Fibroblast of mammary gland (primary cell): ENCODE measurements at regions not wholly inside any gene's neighbourhood (a gene's known extent, or its start where the extent isn't known, plus 50 kb on each side); places are given as distances from the start of the nearest gene placed in this dataset.

Experiments
- DNase-seq: peaks from one replicate; pipeline ENCODE4 v3.0.0-alpha.2; 2010; ENCODE audit warnings: low read depth
- H3K4me3 ChIP-seq: 2 replicates; pipeline ENCODE4 v1.5.1; 2011; ENCODE audit warnings: low read depth, mild to moderate bottlenecking, low read length, moderate library complexity; ENCODE audit not compliant: control insufficient read depth
- TF ChIP-seq, protein P1 (sequence below): conservative IDR thresholded peaks from 2 replicates; pipeline ENCODE4 v1.5.1; 2011; ENCODE audit warnings: low read depth, low read length, inconsistent platforms; ENCODE audit not compliant: control insufficient read depth, insufficient read depth

DNA sequence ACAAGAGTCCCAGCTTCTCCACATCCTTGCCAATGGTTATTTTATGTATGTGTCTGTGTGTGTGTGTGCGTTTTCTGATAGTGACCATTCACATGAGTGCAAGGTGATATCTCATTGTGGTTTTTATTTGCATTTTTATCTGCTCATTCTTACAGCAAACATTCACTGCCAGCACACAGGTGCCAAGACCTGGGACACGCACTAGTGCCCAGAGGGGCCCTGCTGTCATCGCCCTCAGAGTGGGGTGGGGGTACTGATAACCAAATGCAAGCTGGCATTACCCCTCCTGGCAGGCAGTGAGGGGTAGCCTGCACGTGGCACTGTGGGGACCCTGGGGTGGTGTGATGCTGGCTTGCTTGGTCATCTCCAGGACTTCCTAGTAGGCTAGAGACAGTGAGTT is 285.4 kb downstream of the LPIN1 start:
- TF ChIP-seq, protein P1, sequence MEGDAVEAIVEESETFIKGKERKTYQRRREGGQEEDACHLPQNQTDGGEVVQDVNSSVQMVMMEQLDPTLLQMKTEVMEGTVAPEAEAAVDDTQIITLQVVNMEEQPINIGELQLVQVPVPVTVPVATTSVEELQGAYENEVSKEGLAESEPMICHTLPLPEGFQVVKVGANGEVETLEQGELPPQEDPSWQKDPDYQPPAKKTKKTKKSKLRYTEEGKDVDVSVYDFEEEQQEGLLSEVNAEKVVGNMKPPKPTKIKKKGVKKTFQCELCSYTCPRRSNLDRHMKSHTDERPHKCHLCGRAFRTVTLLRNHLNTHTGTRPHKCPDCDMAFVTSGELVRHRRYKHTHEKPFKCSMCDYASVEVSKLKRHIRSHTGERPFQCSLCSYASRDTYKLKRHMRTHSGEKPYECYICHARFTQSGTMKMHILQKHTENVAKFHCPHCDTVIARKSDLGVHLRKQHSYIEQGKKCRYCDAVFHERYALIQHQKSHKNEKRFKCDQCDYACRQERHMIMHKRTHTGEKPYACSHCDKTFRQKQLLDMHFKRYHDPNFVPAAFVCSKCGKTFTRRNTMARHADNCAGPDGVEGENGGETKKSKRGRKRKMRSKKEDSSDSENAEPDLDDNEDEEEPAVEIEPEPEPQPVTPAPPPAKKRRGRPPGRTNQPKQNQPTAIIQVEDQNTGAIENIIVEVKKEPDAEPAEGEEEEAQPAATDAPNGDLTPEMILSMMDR = no peak
- no peak overlapping the region for H3K4me3 ChIP-seq
- no peak for DNase-seq

DNA sequence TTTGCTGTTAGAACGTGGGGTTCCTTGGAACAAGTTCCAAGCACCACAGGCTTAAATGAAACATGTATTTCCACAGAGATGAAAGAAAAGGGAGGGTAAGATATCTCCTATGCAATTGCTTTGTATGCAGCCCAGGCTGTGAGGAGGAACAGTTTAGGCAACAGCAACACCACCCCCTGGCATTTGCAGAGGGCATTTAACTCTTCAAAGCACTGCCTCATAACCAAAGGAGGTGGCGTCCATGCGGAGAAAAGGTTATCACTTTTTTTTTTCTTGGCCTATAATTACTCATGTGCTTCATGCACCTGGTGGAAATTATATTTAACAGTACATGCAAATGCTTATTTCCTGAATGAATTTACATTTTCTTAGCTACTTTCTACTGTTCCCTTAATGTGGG is 286.0 kb downstream of the LPIN1 start:
- no peak overlapping the region for H3K4me3 ChIP-seq

DNA sequence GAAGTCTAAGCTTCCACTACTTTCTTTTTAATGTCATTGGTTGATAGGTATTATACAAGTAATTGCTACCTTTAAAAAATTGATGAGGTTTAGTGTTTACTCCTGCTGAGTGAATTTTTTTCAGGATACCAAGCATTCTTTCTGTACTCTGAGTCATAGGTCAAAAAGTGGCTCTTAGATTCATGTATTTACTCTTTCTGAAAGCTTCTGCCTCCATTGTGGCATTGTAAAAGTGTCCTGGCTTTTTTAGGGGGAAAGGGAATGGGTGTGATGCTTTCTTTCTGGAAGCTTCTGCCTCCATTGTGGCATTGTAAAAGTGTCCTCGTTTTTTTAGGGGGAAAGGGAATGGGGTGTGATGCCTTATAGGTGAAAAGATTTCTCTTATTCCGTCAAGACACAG is 286.5 kb downstream of the LPIN1 start:
- H3K4me3 ChIP-seq = no peak overlapping the region
- TF ChIP-seq, protein P1 = no peak
- DNase-seq = peak; percentile 8

More for the DNA sequence above, 286.0 kb downstream of the LPIN1 start:
- TF ChIP-seq, protein P1 = no peak
- no peak for DNase-seq

DNA sequence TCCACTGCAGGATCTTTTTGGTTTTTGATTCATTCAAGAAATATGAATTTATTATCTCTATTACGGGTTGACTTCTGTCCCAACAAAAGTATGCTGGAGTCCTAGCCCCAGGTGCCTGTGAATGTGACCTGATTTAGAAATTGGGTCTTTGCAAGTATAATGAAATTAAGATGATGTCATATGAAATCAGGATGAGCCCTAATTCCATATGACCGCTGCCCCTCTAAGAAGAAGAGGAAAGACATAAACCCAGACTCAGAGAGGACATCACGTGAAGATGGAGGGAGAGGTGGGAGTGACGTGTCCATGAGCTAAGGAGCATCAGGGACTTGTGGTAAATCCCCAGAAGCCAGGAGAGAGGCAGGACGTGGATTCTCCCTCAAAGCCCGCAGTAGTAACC is 287.1 kb downstream of the LPIN1 start:
- no peak overlapping the region for H3K4me3 ChIP-seq
- DNase-seq = no peak
- TF ChIP-seq, protein P1 = no peak

DNA sequence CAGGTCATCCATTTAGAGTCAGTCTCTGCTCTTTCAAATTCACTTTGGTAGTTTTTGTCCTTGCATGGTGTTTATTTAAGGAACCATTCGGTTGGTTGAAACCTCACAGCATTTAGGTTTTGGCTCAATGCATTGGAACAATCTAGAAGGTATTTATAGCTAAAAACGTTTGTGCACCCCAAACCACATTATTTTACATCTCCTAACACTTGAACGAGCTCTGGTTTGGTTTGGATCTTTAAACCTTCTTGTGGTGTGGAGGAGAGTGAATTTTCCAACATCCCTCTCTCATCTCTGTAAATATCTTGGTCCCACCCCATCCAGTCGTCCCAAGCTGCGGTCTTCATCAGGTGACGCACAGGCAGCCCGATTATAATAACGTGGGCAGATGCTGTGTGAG is 287.9 kb downstream of the LPIN1 start:
- DNase-seq = no peak
- no peak overlapping the region for H3K4me3 ChIP-seq
- TF ChIP-seq, protein P1 = no peak

DNA sequence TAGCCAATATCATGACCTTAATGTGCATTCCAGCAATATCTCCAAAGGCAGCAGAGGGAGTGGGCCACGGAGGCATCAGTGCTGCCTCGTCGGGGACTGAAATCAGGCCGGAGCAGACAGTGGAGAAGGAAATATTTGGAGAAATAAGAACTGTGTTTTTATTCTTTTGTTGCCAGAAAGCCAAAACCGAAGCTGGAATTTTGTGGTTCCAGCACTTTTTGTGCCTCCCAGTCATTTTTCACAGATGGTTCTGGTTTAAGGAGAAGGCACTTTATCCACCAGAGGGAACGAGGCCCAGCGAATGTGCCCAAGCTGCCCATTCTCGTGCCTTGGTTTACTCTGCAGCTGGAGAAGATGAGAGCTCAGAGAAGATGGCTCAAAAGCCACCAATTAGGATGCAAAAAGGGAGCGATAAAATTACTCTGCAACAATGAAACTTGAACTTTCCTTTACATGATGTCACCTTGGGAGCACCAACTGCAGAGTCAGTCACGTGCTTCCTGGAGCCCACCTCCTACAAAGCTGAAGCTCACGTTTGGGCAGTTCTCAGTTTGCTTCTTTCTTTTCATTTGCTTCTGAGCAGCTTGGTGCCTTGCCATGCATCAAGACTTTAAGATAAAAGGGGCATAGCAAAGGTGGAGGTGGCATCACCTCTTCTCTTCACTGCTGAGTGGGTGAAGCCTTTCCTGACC is 288.7 kb downstream of the LPIN1 start:
- DNase-seq = no peak
- TF ChIP-seq, protein P1 = no peak
- H3K4me3 ChIP-seq = no peak overlapping the region
